Umbilical cord (tissue), 1 donor: ENCODE measurements at regions not wholly inside any gene's neighbourhood (a gene's known extent, or its start where the extent isn't known, plus 50 kb on each side); places are given as distances from the start of the nearest gene placed in this dataset.

ENCODE experiments used
- DNase-seq: peaks from one replicate; pipeline ENCODE4 v3.0.0-alpha.2; 2015; ENCODE audit warnings: low spot score

DNA sequence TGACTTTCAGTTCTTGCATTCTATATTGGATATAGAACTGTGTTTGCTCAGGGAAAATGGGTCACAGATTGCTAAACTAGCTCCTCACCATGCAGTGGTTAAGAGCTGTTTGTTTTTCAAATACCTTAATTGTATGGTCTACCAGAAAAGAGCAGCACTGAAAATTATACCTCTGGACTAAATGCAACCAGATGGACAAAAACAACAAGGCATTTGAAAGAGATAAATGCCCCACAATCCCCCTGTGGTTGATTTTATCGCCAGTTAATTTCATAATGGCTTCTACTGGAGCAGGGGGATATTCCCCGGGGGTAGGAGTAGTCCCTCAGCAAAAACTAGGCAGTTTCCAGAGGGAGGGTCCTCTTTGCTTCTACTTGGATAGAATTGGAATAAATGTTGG, 267.9 kb upstream of the TNP1 start:
- no peak for DNase-seq

- DNase-seq, result no peak
These were observed 265.1 kb upstream of the TNP1 start for GRCh38 chr2:217125014-217125413.

- no peak for DNase-seq
These were observed 264.2 kb upstream of the TNP1 start for GRCh38 chr2:217124050-217124449.

DNA sequence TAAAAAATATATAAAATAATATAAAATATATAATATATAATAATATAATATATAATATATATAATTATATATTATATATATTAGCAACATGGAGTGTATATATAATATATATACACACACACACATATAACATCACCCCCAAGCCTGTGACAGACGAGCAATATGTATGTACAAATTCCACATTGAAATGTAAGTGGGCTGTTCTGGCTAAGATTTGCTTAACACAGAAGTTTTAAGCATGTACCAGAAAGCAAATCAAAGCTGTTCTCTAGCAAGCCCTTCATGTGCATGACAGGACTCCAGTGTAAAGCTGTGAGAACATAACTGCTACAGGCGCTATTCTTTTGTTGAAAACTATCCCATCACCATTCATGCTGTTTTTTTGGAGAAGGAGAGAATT, 261.7 kb upstream of the TNP1 start:
- no peak for DNase-seq

DNA sequence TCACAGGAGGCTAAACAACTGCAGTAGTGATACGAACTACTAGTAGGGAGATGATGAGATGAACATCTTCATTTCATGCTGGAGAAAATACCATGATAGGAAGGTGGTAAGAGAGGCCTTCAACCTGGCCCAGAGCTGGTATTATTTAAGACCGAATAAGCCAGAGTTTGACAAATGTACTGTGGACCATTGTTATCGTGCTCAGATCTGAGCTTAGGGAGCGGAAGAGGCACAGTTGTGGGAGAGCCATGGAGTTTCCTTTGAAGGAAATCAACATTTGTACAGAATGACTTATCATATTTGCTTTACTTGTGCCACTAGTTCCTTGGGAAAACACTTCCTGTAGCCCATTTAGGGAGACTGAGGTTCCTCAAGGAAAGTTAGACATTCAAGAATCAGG, 260.6 kb upstream of the TNP1 start:
- no peak for DNase-seq

GRCh38 chr2:217118559-217119284, 258.9 kb upstream of the TNP1 start:
- peak; percentile 41 for DNase-seq

DNA sequence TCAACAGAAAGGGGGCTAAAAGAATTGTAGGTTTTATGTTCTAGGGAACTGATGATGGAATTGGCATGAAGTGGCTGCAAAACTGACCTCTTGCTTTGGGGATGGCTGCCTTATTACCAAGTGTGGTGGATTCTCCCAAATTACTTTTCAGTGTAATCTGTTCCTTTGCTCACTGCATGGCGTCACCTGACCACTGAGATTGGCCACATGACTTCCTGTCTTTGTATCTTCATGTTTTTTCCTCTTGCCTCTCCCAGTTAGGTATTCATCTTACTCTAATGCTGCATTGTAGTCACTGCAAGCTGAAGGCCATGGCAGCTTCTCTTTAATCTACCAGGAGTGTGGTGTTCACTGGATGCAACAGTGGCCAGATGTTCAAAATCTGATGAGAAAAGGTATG, 257.7 kb upstream of the TNP1 start:
- DNase-seq, result no peak

- no peak for DNase-seq
These were observed 256.7 kb upstream of the TNP1 start for GRCh38 chr2:217116610-217117009.

GRCh38 chr2:217114117-217114516, 254.3 kb upstream of the TNP1 start:
- no peak for DNase-seq

DNA sequence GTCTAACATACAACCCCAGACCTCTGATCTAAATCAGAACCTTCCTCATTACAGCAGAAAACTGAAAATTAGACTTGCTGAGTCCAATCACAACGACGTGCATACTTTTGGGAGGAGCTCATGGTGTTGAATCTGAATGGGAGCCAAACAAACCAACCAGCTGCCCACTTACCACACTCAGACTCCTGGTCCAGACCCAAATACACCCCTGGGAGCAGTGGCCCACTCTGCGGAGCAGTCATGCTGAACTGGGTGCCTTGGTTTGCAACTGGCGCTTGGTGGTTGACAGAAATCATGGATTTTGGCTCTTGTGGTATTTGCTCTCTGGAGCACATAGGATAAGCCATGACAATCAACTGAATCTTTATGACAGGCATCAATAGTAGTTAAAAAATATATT, 253.6 kb upstream of the TNP1 start:
- DNase-seq, result no peak

DNA sequence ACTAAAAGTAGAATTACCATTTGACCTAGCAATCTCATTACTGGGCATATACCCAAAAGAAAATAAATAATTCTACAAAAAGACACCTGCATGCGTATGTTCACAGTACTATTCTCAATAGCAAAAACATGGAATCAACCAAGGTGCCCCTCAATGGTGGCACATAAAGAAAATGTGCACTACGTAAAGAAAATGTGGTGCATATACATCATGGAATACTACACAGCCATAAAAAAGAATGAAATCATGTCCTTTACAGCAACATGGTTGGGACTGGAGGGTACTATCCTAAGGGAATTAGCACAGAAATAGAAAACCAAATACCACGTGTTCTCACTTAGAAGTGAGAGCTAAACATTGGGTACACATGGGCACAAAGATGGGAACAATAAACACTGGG, 250.7 kb upstream of the TNP1 start:
- no peak for DNase-seq

DNA sequence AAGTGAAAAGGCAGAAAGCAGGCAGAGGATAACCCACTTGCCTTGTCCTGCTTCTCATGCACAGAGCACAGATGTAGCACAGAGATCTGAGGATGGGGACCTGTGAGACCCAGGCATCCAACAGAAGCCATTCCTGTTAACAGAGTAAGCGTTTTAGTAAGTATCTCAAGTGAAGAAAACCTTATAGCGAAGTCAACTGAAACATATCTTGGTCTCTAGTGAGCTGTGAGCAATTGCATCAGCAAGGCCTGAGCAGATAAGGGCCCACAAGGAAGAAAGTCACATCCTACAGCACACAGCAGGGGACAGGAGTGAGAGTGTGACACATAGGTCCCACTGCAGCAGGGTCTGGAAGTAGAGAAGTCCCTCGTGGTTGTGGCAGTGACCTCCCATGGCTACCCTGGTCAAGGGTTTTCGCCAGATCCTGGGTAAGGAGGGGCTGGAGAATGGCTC, 248.7 kb upstream of the TNP1 start:
- no peak for DNase-seq

- DNase-seq, result no peak
These were observed 248.2 kb upstream of the TNP1 start for GRCh38 chr2:217108086-217108485.

DNA sequence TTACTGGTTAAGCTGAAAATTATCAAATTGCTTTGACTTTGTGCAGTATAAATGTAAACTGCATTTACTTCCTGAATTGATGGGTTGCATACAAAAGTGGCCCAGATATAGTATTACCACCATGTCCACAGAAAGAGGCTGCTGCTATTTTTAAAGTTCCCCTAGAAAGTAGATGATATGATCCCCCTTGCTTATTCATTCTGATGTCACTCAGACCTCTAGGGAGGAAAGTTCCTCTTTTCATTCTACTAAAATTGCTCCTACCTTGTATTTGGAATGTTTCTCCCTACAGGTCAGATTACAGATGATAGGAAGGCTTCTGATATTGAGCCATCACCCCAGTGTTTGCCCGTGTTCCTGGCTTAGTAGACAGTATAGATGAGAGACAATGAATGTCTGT, 247.6 kb upstream of the TNP1 start:
- DNase-seq, result no peak

GRCh38 chr2:217106650-217107014, 246.8 kb upstream of the TNP1 start:
- no peak for DNase-seq

- DNase-seq, result peak; percentile 55
These were observed 246.1 kb upstream of the TNP1 start for GRCh38 chr2:217105733-217106649.

GRCh38 chr2:217103752-217104545, 244.1 kb upstream of the TNP1 start:
- DNase-seq, result no peak

- no peak for DNase-seq
These were observed 243.1 kb upstream of the TNP1 start for GRCh38 chr2:217102956-217103355.

- no peak for DNase-seq
These were observed 242.1 kb upstream of the TNP1 start for GRCh38 chr2:217101972-217102371.

GRCh38 chr2:217099561-217099960, 239.7 kb upstream of the TNP1 start:
- DNase-seq, result no peak

GRCh38 chr2:217098435-217098834, 238.6 kb upstream of the TNP1 start:
- DNase-seq, result no peak

GRCh38 chr2:217097346-217097745, 237.5 kb upstream of the TNP1 start:
- DNase-seq, result peak; percentile 59
